Stimulated activated CD8-positive, alpha-beta memory T cell treated with anti-CD3 and anti-CD28 coated beads, Interleukin-7, amount 100 ng/mL, for 1 hour (primary cell): ENCODE measurements at regions not wholly inside any gene's neighbourhood (a gene's known extent, or its start where the extent isn't known, plus 50 kb on each side); places are given as distances from the start of the nearest gene placed in this dataset.

ENCODE experiments used
- DNase-seq, 2 donors: peaks; one replicate each; pipeline ENCODE4 v3.0.0-alpha.2; 2020; ENCODE audit warnings: low read depth in 2 of 2

DNA sequence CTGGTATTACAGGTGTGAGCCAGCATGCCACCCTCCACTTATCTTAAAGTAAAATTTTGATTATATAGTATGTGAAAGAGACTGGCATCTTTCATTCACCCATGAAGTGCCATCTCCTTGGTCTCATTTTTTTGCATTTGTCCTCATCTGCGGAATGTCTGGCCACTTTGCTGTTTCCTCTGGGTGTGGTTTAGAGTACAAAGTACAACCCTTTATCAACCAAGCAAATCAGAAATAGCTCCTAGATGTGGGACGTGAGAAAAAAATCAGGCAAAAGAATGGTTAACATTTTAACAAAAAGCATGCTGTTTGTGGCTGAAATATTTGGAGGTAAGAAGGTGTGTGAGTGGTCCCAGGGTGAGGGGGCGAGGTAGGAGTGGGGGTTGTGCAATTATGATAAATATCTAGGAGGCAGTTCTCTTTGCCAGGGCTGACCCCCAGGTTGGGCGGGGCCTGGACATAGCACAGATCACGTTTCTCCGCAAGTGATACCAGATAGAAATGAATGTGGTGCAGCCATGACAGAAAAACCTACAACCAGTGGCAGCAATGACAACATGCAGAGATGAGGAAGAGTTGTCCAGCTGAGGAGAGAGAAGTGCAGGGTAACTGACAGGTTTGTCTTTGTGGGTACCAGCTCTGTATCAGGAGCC lies 115.8 kb upstream of the SERTAD2 start:
- DNase-seq: no peak

DNA sequence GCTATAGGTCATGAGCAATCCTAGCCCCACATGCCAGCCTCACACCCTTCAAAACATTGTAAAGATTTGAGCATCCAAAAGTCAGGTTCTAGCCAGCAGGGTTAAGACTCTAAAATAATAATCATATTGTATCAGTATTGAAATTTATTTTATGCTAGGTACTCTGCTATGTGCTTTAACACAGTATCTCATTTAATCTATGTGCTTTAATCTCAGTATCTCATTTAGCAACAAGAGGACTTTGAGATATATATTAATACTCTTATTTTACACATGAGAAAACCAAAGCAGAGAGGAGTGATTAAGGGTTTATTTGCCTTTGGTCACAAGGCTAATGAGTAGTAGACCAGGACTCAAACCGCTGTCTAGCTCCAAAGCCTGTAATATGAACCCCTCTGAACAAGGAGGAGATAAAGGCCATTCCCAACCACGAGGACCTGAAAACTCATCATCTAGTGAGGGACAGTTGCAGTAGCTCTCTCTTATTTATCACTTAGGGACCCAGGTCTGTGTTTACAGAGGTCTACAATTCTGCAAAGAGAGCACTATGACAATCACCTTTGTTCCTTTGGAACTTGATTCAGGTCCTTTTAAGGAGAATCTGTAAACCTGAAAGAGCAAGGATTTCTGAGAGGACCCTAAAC lies 116.5 kb upstream of the SERTAD2 start:
- no peak for DNase-seq

DNA sequence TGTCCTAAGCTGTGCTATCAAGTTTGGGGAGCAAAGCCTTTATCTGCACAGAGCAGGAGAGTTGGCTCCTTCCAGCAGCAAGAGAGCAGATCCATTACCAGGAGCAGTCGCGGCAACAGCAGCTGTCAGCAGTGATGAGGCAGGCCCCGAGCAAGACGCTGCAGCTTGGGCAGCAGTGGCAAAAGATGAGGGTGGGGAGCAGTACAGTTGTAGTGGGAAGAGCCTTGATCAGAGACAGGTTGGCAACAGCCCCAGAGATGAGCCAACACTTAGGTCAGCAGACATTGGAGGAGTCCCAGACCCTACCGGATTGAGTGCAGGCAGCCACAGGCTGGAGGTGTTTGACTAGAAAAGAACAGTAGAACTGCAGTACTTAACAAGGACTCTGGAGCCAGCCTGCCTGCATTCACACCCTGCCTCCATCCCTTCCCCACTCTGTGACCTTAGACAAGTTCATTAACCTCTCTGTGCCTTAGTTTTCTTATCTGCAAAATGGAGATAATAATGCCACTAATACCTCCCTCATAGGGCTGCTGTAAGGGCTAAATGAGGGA lies 117.1 kb upstream of the SERTAD2 start:
- no peak for DNase-seq

DNA sequence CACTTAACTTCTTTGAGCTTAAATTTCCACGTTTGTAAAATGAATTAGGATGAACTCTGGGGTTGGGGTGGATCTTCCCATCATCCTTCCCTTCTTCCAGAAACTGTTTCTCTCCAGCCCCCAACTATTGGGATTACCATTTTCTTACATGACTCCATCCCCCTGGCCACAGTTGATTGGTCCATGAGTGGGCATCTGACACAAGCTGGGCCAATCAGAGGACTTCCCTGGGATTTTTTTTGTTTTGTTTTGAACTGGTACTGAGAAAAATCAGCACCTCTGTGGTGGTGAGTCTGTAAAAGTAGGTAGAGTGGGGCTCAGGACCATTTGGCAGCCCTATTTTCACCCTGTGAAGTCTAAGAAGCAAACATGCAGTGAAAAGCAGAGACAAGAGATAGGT lies 118.0 kb upstream of the SERTAD2 start:
- no peak for DNase-seq

DNA sequence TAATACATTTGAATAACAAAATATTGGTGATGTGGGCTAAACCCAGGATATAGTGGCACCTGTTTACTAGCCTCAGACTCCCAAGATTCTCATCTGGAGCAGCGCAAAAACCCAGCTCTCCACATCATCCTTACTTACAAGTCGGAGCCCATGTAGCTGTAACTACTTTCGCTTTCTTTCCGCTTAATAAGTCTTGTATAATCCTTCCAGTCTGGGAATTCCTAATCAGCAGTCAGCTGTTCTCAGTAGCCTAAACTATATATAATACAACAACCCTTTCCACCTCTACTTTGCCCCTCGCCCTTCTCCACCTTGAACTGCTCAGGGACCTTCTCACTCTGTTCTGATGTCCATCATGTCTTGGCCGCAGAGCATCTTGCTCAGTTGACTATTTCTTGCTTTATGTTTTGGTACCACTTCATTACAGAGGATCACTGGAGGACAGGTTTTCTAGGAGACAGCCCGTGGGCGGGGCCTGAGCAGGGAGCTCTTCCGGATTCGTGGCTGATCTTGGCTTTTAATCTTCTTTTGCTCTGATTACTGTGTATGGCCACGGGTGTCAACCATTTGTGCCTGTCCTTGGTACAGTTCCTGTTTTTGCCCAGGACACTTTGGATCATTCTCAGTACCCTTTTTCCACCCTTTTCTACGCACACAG lies 119.9 kb upstream of the SERTAD2 start:
- DNase-seq: no peak

DNA sequence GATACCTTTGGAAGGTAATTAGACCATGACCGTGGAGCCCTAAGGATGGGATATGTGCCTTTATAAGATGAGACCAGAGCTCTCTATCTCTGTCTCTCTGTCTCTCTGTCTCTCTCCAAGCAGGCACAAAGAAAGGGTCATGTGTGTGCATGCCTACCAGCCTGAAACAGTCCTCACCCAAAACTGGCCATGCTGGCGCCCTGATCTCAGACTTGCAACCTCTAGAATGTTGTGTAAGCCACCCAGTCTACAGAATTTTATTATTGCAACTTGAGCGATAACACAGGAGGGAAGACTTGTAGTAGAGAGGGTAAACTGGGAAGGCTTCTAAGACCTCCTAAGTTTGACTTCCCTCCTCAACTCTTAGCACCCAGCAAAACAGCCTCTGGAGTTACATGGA lies 124.1 kb upstream of the SERTAD2 start:
- no peak for DNase-seq

DNA sequence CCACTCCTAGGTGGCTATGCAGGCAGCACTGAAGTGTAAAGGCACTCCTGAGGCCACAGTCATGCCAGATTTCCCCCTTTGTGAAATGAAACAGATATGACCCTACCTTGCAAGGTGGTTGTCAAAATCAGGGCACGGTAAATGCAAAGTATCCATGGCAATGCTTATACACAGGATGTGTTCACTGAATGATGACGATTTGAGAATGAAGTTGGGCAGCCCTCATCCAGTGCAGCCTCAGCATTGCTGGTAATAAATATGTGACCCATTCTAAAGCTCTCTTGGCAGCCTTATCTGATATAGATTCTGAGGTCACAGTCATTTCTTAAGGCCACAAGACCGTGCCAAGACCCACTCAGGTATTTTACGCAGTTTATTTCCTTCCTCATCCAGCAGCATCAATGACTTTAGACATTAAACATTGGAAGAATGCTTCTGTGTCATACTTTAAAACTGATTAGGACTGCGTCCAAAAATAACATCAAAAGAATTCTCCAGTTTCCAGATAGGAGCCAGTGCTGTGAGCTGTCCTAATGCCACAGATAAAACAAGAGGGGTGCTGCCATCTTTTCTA lies 125.5 kb upstream of the SERTAD2 start:
- DNase-seq: no peak

DNA sequence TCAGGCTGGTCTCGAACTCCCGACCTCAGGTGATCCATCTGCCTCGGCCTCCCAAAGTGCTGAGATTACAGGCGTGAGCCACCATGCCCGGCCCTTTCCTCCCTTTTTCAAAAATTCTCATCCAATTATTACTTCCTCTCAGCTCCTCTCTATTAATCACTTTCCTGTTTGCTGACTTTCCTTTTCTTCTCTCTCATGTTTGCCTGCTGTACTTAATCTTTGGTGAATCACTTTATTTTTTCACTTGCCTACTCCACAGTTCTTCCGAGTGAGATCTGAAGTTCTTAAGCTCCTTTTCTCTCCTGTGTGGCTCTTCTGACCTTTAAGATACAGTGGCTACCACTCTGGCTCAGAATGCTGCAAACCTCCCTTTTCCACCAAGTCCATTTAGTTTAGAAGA lies 126.3 kb upstream of the SERTAD2 start:
- DNase-seq: no peak

DNA sequence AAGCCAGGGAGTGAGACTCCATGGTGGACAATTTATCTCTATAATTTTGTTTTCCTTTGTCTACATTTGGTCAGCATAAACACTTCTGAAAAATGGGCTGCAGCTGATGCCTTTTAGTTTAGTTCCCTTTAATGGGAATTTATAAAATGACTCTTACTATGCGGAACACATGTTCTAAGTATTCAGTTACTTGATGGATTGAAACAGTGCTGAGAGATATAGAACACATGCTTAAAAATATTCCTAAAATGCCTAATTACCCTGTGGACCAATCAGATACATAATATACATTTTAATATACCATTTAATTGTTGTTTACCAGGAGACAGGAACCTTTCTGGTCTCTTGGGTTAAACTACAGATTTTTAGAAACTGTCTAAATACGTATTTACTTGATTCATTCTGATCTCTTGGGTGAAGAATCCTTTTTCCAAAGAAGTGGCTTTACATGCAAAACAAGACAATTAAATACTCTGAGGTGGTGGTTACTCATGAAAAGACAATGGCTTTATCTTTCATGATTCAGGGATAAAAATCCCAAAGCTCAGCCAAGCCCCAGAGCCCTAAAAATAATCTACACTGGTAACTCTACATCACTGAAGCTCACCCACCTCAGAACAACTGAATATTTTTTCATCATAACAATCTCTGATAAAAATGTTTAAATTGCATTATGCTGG lies 128.1 kb upstream of the SERTAD2 start:
- no peak for DNase-seq

DNA sequence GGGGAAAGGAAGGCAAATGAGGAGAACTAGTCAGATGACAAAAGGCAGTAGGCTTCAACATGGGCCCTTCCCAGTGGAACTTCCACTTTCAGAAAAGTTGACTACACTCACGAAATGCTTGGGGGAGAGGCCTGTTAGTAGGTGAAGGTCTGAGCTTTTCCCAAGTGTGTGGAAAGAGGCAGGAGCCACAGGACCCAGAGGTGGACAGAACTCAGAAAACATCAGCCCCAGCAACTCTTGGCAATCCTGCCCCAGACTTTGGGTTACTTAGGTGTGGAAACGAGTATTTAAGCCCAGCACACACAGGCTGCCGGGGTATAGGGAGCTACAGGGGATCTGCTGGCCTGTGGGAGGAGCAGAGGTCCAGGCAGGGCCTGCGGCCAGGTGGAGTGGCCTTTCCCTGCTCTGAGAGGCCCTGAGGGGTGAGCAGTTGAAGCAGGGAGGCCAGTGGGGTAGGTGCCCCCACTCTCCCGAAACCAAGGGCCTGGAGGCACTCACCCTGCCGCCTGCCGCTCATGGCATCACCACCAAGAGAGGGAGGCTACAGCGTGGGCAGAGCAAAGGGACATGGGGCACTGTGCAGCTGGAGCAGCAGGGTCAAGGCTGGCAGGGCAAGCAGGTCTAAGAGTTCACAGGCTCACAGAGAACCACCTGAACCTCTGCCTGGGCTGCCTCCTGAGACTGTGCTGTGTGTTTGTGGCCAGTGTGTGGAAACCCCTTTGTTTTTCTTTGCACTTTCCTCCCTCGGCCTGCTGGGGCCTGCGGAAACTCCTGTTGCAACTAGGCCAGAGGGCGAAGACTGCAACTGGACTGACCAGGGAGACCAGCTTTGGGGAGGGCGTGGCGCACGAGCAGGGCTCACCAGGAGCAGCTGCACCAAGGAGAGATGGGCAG lies 130.7 kb upstream of the SERTAD2 start:
- DNase-seq: no peak

DNA sequence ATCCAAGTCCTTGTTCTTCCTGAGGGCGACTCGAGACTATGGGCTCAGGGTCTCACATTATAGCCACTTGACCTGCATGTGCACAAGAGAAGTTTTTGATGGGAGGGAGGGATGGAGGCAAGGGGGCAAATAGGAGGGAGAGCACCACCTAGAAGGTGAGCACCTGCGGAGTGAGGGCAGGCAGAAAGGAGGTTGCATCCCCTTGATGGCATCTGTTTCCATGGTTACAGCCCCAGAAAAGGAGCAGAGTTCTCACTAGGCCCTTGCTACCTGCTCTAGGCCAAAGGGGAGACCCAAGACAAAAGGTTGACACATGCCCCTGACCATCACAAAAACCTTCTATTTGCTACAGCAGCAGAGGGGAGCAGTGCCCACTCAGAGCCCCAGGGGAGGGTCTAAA lies 131.5 kb upstream of the SERTAD2 start:
- no peak for DNase-seq

DNA sequence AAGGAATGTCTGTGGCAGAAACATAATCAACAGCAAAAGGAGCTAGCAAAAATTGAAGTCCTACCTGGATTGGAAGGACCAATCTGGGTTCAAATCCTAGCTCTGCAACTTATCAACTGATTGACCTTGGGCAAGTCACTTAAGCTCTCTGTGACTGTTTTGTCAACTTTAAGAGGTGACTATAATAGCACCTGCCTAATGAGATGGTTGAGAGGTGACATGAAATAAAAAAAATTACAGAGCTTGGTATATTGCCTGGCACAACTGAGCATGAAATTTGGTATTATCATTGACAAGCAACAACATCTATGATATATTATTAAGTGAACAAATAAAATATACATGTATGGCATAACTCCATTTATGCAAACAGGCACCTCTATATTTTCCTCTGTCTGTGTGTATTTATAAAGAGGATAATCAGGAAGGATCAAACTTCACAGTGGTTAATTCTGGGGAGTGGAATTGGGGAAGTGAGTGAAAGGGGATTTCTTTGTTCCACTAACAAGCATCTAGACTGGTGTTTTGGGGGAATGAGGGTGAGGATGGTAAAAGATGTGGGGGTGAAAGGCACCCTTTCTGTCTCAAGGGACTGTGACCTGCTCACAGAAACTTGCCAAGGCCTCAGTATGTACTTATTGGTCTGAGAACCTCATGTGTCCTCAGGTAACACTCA lies 132.8 kb upstream of the SERTAD2 start:
- DNase-seq: no peak

DNA sequence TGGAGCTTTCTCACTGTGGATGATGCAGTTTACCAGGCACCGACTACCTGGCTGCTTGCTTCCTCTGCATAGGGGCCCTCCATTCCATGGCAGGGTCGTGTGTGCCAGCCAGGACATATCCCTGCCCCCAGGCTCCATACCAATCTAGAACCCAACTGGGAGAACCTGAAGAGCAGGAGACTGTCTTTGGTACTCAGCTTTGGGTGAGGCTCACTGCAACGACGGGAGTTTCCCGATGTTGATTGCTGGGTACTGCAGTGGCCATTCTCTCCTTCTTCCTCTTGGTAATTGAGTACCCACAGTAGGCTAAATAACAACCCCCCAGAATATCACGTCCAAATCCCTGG lies 133.3 kb upstream of the SERTAD2 start:
- no peak for DNase-seq

DNA sequence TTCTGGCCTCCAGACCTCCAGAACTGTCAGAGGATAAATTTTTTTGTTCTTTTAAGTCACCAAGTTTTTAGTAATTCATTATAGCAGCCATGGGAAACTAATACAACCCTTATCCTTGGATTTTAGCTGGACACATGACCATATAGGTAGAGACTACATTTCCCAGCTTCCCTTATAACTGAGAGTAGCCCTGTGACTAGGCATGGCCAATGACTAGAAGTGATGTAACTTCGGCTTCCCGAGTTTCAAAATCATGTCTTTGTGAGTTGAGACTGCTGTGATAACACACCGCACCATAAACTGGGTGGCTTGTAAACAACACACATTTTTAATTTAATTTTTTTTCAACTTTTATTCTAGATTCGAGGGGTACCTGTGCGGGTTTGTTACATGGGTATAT lies 134.0 kb upstream of the SERTAD2 start:
- DNase-seq: no peak

DNA sequence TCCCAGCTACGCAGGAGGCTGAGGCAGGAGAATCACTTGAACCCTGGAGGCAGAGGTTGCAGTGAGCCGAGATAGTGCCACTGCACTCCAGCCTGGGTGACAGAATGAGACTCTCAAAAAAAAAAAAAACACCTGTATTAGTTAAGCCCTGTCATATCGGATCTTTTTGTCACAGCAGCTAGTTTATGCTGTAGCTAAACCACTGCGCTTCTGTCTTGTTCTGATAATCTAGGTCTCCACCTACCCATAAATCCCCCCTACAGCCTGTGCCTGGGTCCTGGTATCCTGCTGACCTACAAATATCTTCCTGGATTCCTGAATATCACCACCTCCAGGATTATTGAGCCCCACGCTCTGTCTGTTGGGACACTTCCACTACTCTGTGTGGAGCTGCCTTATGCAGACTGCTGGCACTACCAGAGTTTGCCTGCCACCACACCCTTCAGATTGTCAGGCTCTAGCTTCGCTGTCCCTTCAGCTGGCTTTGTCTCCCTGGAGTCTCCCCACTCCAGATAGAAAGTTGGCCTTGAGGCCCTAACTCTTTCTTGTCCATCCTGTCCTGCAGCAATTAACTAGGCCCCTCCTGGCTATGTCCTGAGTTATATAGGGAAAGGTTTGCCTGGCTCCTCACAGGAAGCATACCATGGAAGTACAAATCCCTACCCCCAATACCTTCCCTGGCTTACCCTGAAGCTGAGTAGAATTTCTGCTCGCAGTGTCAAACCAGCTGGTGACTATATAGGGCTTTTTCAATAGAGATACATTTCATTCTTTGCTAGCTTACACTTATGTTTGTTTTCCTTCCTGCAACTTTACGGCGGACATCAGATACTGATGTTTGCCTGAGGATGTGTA lies 136.0 kb upstream of the SERTAD2 start:
- DNase-seq: no peak

DNA sequence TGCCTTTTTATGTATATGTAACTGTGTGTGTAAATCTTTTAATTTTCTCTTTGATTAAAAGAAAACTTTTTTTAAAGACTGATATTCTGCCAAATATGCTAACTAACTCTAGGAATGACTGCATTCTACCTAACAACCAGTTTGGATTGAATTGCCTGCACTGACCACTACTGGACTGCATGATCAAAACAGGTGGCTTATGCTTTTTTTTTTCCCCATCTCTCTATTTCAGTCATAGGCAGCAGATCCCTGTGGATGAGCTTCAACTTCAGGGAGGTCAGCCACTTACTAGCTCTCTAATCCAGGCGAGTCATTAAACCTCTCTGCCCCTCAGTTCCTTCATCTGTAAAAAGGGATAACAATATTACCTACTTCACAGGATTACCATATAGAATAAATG lies 138.6 kb upstream of the SERTAD2 start:
- no peak for DNase-seq

DNA sequence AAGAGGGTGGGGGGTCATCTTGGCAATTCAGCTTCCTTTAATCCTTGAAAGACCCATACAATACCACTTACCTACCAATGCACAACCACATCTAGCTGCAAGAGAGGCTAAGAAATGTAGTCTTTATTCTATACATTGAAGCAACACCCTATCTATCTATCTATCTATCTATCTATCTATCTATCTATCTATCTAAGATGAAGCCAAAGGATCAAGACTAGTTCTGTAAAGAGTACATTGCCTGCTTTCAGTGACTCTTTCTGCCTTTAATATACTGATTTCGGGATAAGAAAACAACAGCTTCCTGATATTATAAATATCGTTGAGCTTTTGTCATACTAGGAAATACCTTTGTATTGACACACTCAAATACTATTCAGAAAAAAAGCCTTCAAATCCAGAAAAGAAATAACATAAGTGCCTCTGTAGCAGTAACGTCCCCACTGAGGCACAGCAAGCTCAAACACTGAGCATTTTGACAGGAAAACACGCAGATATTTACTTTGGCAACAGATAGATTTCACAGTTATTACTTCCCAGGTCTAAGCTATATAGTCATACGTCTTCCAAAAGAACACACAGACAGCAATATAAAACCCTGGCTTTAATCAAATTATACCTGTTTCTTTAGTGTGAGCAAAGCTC lies 139.4 kb upstream of the SERTAD2 start:
- no peak for DNase-seq

DNA sequence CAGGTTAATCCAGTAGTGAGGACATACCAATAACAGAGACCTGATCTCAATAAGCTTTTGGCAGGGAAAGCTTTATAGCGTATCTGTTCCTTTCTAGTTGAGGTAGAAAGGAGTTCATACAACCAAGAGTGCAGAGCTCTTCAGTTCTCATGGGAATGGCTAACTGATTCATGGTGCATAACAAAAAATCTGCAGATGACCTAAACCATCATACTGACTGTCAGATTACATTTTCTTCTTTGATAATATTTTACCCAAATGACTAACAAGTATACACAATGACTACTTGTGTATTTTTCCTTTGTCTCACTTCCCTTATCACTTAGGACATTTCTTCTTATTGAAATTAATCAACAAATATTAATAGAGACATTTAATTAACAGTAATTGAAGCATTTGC lies 140.0 kb upstream of the SERTAD2 start:
- DNase-seq: no peak

DNA sequence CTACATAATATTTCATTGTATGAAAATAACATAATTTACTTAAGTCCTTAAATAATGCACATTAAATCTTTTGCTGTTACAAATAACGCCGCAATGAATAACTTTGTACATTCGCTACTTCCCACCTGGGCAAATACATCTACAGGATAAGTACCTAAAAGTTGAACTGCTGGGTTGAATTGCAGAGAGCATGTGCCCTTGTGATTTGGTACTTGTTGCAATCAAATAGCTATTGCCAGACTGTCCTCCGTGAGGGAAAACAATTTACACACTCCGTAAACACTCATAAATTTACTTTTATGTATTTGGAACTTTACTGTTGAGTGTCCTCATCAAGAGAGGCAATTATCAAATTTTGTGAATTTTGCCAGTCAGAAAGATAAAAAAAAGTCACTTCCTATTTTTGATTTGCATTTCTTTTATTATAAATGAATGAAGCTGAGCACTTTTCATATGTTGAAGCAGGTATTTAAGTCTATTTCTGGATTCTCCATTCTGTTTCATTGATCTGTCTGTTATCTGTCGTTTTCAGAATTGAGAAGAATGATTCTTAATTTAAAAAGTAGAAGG lies 140.8 kb upstream of the SERTAD2 start:
- DNase-seq: no peak
